ENCODE measurements at regions not wholly inside any gene's neighbourhood (a gene's known extent, or its start where the extent isn't known, plus 50 kb on each side); places are given as distances from the start of the nearest gene placed in this dataset.

DNA sequence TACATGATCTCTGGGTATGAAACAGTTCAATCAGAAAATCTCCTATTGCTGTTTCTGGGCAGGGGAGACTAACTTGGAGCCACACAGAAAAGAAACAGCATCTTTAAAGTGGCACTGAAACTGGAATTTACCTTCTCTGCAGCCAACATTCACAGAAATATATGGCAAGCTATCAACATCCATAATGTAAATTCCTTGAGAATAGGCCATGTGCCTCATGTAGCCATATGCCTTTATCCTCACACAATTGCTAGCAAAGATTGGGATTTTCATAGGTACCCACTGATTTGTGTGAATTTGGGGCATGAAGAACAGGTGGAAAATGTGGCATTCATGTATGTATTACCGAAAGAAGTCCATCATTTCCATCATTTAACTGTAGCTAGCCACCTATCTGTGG is 386.3 kb upstream of the TMCO5A start:
- CTCF ChIA-PET: no interaction called here
- intact Hi-C loops (cut with micrococcal nuclease; ENCODE audit: unreplicated experiment) (no loop called here), in situ Hi-C loops (cut with HindIII; ENCODE audit: low pct_unique_long_range_greater_than_20kb, low sequenced_read_pairs) (no loop called here)
- H3K27me3 ChIP-seq (ENCODE audit: control insufficient read depth, insufficient read depth, low read length): no peaks in the 10 kb centered on the region
- no peaks in the 10 kb centered on the region for H3K4me1 ChIP-seq (ENCODE audit: control insufficient read depth, insufficient read depth, low read length)
- no peak overlapping the region for H3K4me3 ChIP-seq (ENCODE audit: low read depth in 2 of 2, low read length in 2 of 2)
- POLR2A ChIA-PET: no interaction called here
- peaks cover 7% of the 10 kb centered on the region; the same call in 1 of the 2 replicates for H3K9me3 ChIP-seq (ENCODE audit: control insufficient read depth, insufficient read depth, low read depth, low read length)
- no peaks in the 10 kb centered on the region for H3K36me3 ChIP-seq (ENCODE audit: control insufficient read depth, insufficient read depth, low read length)
- DNase-seq (ENCODE audit: low read depth, low spot score) (no peak), ATAC-seq (no peak)
- no peak for TF ChIP-seq TCF7L2 (IDR thresholded peaks at IDR 0.05; ENCODE audit: low read depth, low read length)
- TF ChIP-seq, protein P1, sequence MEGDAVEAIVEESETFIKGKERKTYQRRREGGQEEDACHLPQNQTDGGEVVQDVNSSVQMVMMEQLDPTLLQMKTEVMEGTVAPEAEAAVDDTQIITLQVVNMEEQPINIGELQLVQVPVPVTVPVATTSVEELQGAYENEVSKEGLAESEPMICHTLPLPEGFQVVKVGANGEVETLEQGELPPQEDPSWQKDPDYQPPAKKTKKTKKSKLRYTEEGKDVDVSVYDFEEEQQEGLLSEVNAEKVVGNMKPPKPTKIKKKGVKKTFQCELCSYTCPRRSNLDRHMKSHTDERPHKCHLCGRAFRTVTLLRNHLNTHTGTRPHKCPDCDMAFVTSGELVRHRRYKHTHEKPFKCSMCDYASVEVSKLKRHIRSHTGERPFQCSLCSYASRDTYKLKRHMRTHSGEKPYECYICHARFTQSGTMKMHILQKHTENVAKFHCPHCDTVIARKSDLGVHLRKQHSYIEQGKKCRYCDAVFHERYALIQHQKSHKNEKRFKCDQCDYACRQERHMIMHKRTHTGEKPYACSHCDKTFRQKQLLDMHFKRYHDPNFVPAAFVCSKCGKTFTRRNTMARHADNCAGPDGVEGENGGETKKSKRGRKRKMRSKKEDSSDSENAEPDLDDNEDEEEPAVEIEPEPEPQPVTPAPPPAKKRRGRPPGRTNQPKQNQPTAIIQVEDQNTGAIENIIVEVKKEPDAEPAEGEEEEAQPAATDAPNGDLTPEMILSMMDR (IDR thresholded peaks at IDR 0.05): no peak
- TF ChIP-seq POLR2AphosphoS5 (IDR thresholded peaks at IDR 0.05; ENCODE audit: low read depth, low read length): no peak
- no peak for TF ChIP-seq SIN3A (IDR thresholded peaks at IDR 0.05; ENCODE audit: borderline replicate concordance, insufficient read depth, low read depth, low read length)
- TF ChIP-seq, protein P2, sequence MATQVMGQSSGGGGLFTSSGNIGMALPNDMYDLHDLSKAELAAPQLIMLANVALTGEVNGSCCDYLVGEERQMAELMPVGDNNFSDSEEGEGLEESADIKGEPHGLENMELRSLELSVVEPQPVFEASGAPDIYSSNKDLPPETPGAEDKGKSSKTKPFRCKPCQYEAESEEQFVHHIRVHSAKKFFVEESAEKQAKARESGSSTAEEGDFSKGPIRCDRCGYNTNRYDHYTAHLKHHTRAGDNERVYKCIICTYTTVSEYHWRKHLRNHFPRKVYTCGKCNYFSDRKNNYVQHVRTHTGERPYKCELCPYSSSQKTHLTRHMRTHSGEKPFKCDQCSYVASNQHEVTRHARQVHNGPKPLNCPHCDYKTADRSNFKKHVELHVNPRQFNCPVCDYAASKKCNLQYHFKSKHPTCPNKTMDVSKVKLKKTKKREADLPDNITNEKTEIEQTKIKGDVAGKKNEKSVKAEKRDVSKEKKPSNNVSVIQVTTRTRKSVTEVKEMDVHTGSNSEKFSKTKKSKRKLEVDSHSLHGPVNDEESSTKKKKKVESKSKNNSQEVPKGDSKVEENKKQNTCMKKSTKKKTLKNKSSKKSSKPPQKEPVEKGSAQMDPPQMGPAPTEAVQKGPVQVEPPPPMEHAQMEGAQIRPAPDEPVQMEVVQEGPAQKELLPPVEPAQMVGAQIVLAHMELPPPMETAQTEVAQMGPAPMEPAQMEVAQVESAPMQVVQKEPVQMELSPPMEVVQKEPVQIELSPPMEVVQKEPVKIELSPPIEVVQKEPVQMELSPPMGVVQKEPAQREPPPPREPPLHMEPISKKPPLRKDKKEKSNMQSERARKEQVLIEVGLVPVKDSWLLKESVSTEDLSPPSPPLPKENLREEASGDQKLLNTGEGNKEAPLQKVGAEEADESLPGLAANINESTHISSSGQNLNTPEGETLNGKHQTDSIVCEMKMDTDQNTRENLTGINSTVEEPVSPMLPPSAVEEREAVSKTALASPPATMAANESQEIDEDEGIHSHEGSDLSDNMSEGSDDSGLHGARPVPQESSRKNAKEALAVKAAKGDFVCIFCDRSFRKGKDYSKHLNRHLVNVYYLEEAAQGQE (IDR thresholded peaks at IDR 0.05; ENCODE audit: insufficient read depth in 1 of 2, low read depth in 2 of 2, low read length in 1 of 2): no peak
- BruUV-seq (replicated peaks): no TSS peak
- no peak overlapping the region for H3K27ac ChIP-seq (ENCODE audit: low read length)

DNA sequence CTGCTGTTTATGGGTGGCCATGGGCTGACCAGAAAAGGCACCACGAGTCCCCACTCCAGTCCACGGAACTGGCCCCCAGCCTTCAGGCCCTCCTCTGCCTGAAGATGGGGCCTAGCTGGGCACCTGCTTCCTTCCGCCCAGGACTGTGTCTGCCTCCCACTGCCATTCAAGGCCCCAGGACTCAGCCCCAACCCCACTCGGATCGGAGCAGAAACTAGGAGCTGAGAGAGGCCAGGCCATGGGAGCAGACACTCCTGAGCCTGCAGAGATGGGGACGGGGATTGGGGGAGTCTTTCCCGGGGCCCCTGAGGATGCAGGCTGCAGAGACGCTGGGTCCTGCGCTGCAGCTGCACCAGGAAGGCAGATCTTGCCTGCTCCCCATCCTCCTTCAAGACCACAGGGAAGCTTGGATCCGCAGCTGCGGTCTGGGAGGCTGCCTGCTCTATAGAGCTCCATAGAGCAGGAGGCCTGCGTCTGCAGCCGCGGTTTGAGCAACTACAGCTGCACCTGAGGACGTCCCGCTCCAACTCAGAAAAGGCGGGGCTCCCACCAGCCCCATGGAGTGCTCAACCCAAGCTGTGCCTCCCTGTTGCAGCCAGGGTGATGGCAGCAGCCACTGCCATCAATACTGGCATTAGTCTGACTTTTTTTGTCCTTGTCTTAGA is 383.9 kb upstream of the TMCO5A start:
- H3K27me3 ChIP-seq (ENCODE audit: control insufficient read depth, insufficient read depth, low read length): no peaks in the 10 kb centered on the region
- intact Hi-C loops (cut with micrococcal nuclease; ENCODE audit: unreplicated experiment) (no loop called here), in situ Hi-C loops (cut with HindIII; ENCODE audit: low pct_unique_long_range_greater_than_20kb, low sequenced_read_pairs) (no loop called here)
- DNase-seq (ENCODE audit: low read depth, low spot score): no peak
- POLR2A ChIA-PET: no interaction called here
- no peak overlapping the region for H3K27ac ChIP-seq (ENCODE audit: low read length)
- CTCF ChIA-PET: no interaction called here
- no peak overlapping the region for H3K4me3 ChIP-seq (ENCODE audit: low read depth in 2 of 2, low read length in 2 of 2)
- TF ChIP-seq, protein P2 (IDR thresholded peaks at IDR 0.05; ENCODE audit: insufficient read depth in 1 of 2, low read depth in 2 of 2, low read length in 1 of 2): no peak
- TF ChIP-seq, protein P1 (IDR thresholded peaks at IDR 0.05): no peak
- TF ChIP-seq SIN3A (IDR thresholded peaks at IDR 0.05; ENCODE audit: borderline replicate concordance, insufficient read depth, low read depth, low read length): no peak
- TF ChIP-seq TCF7L2 (IDR thresholded peaks at IDR 0.05; ENCODE audit: low read depth, low read length): no peak
- TF ChIP-seq POLR2AphosphoS5 (IDR thresholded peaks at IDR 0.05; ENCODE audit: low read depth, low read length): no peak
- peaks cover 12% of the 10 kb centered on the region; the same call in 1 of the 2 replicates for H3K9me3 ChIP-seq (ENCODE audit: control insufficient read depth, insufficient read depth, low read depth, low read length)
- no peak for ATAC-seq
- no peaks in the 10 kb centered on the region for H3K36me3 ChIP-seq (ENCODE audit: control insufficient read depth, insufficient read depth, low read length)
- no peaks in the 10 kb centered on the region for H3K4me1 ChIP-seq (ENCODE audit: control insufficient read depth, insufficient read depth, low read length)
- BruUV-seq (replicated peaks): no TSS peak

Data from Panc1 (cell line).